ENCODE measurements at regions not wholly inside any gene's neighbourhood (a gene's known extent, or its start where the extent isn't known, plus 50 kb on each side); places are given as distances from the start of the nearest gene placed in this dataset. TPM values are rescaled to one million over a fixed set of nuclear protein-coding genes. Genes with fewer than 3 reads are reported as not detected.
"Not testable (repeated sequence)": the region's sequence is repeated elsewhere in the genome, so short reads cannot be mapped to it uniquely, and the experiment has no call there.

- TF ChIP-seq CTCF (conservative IDR thresholded peaks at IDR 0.05; ENCODE audit: low read depth, low read length) (no peak), EZH2phosphoT487 (IDR thresholded peaks at IDR 0.05; ENCODE audit: borderline replicate concordance, low read length) (no peak), EZH2 (IDR thresholded peaks at IDR 0.05; ENCODE audit: low read length, unreplicated experiment) (no peak)
- Histone ChIP-seq H3K9ac (ENCODE audit: low read length) (no peak overlapping the region), H3K4me3 (ENCODE audit: low read length) (no peak overlapping the region), H3K79me2 (ENCODE audit: low read length) (no peaks in the 10 kb centered on the region), H3K9me2 (replicated peaks; ENCODE audit: low read length) (no peaks in the 10 kb centered on the region), H3K4me1 (ENCODE audit: insufficient read depth, low read length) (no peaks in the 10 kb centered on the region), H3K9me3 (ENCODE audit: low read length) (no peaks in the 10 kb centered on the region), H3K27ac (ENCODE audit: low read length) (no peak overlapping the region), H3F3A (ENCODE audit: low read length, unreplicated experiment) (no peaks in the 10 kb centered on the region), H4K20me1 (ENCODE audit: low read length) (no peaks in the 10 kb centered on the region), H3K36me3 (ENCODE audit: low read depth, low read length) (no peaks in the 10 kb centered on the region), H3K4me2 (ENCODE audit: low read length) (no peak overlapping the region), H3K27me3 (ENCODE audit: low read length) (0 out of 2 replicates have a peak, but pooled peaks cover 5% of the 10 kb centered on the region), H2AFZ (ENCODE audit: low read length) (no peak overlapping the region)
- CTCF ChIA-PET: no interaction called here
- POLR2A ChIA-PET (ENCODE audit: unreplicated experiment): no interaction called here
- no TSS peak for BruUV-seq (replicated peaks)
- intact Hi-C loops (cut with micrococcal nuclease): no loop called here
- ATAC-seq: no peak
- no peak for DNase-seq
Measured at GRCh38 chr15:34490417-34491193, 53.0 kb upstream of the GOLGA8A start.

- H3K9ac ChIP-seq (ENCODE audit: low read length); ATAC-seq; DNase-seq; BruUV-seq (replicated peaks); H4K20me1 ChIP-seq (ENCODE audit: low read length); H3K9me3 ChIP-seq (ENCODE audit: low read length); H3K27ac ChIP-seq (ENCODE audit: low read length); H3K9me2 ChIP-seq (replicated peaks; ENCODE audit: low read length); H3K4me1 ChIP-seq (ENCODE audit: insufficient read depth, low read length); H3F3A ChIP-seq (ENCODE audit: low read length, unreplicated experiment); CTCF ChIA-PET; H3K79me2 ChIP-seq (ENCODE audit: low read length); H3K27me3 ChIP-seq (ENCODE audit: low read length); intact Hi-C loops (cut with micrococcal nuclease); H3K4me3 ChIP-seq (ENCODE audit: low read length); H2AFZ ChIP-seq (ENCODE audit: low read length); H3K36me3 ChIP-seq (ENCODE audit: low read depth, low read length); H3K4me2 ChIP-seq (ENCODE audit: low read length): not testable (repeated sequence)
- POLR2A ChIA-PET (ENCODE audit: unreplicated experiment): interaction anchor here (0.6 kb wide), 1 partner anchor 497 kb away, joined by 4 read pairs; no protein-coding TSS in a partner anchor
Measured at GRCh38 chr15:34488973-34489959, 51.7 kb upstream of the GOLGA8A start.

Small RNAs in the stretch of these regions (microRNA-seq; reads per million reads assigned to microRNA genes)
- gene MIR1233-2 (ENCODE audit: unreplicated experiment): not detected

Data from PC-3 (cell line).